IMR-90 (cell line): ENCODE measurements at regions not wholly inside any gene's neighbourhood (a gene's known extent, or its start where the extent isn't known, plus 50 kb on each side); places are given as distances from the start of the nearest gene placed in this dataset.

ENCODE experiments used
- BHLHE40 ChIP-seq: fragments of 150-350 bp; IDR thresholded peaks from 2 replicates; pipeline ENCODE4 v1.6.1; 2016; ENCODE audit warnings: mild to moderate bottlenecking, low read depth, low read length
- FOS ChIP-seq: fragments of 150-350 bp; IDR thresholded peaks from 2 replicates; pipeline ENCODE4 v1.6.1; 2016; ENCODE audit warnings: low read depth, low read length
- POLR2A ChIP-seq: IDR thresholded peaks from 2 replicates; pipeline ENCODE4 v1.6.1; 2012; ENCODE audit warnings: mild to moderate bottlenecking, low read depth, low read length
- RAD21 ChIP-seq: IDR thresholded peaks from 2 replicates; pipeline ENCODE4 v1.6.1; 2012; ENCODE audit warnings: low read length, improper control_type of control experiment
- RCOR1 ChIP-seq: IDR thresholded peaks from 2 replicates; pipeline ENCODE4 v1.6.1; 2012; ENCODE audit warnings: mild to moderate bottlenecking, low read length, improper control_type of control experiment; ENCODE audit not compliant: insufficient replicate concordance
- RFX5 ChIP-seq: IDR thresholded peaks from 2 replicates; pipeline ENCODE4 v1.8.0; 2012; ENCODE audit warnings: low read depth, mild to moderate bottlenecking, low read length, moderate library complexity
- TF ChIP-seq, protein P1 (sequence below): conservative IDR thresholded peaks from 2 replicates; pipeline ENCODE4 v1.5.1; 2012; ENCODE audit warnings: mild to moderate bottlenecking, low read depth, low read length, improper control_type of control experiment
- TF ChIP-seq, protein P2 (sequence below): fragments of 150-350 bp; IDR thresholded peaks from 2 replicates; pipeline ENCODE4 v1.6.1; 2017; ENCODE audit warnings: mild to moderate bottlenecking, antibody characterized with exemption, low read length, low read depth
- TF ChIP-seq, protein P3 (sequence below): fragments of 150-350 bp; IDR thresholded peaks from 2 replicates; pipeline ENCODE4 v1.6.1; 2016; ENCODE audit warnings: low read depth, mild to moderate bottlenecking, low read length, moderate library complexity, borderline replicate concordance

DNA sequence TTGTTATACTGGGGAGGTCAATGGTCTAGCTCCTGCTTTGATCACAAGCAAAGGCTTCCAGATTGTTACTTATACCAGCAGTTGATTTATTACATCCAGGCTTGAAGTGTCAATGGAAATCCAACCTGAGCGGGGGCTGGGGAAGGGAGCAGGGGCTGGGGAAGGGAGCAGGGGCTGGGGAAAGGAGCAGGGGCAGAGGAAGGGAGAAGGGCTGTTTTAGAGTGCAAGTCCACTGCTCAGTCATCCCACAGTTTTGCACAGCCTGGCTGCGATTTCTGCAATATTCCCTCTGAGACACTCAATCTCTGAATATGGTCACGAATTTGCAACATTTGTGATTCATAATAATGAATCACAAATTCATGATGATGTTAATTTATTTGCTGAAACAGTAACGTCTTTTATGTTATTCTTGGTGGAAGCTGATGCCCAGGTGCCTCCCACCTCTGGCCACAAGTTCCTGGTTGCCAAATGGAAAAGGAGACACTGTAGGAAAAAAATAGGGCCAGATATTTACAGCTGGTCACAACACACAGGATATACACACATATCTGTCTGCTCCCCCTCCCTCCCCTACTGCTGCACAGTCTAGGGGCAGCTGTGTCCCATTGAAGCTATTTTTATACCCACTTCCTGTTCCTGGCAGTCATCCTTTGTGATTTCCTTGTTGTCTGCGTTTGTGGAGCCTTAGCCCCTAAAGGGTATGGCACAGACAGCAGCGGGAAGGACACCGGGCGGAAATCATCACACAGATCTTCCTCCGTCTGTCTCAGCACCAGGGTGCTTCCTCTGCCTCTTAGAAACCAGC, 325.1 kb downstream of the GADD45G start:
- TF ChIP-seq POLR2A (no peak), RCOR1 (no peak), RFX5 (no peak), BHLHE40 (no peak), RAD21 (no peak), FOS (no peak)
- TF ChIP-seq, protein P1, sequence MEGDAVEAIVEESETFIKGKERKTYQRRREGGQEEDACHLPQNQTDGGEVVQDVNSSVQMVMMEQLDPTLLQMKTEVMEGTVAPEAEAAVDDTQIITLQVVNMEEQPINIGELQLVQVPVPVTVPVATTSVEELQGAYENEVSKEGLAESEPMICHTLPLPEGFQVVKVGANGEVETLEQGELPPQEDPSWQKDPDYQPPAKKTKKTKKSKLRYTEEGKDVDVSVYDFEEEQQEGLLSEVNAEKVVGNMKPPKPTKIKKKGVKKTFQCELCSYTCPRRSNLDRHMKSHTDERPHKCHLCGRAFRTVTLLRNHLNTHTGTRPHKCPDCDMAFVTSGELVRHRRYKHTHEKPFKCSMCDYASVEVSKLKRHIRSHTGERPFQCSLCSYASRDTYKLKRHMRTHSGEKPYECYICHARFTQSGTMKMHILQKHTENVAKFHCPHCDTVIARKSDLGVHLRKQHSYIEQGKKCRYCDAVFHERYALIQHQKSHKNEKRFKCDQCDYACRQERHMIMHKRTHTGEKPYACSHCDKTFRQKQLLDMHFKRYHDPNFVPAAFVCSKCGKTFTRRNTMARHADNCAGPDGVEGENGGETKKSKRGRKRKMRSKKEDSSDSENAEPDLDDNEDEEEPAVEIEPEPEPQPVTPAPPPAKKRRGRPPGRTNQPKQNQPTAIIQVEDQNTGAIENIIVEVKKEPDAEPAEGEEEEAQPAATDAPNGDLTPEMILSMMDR = no peak
- TF ChIP-seq, protein P2, sequence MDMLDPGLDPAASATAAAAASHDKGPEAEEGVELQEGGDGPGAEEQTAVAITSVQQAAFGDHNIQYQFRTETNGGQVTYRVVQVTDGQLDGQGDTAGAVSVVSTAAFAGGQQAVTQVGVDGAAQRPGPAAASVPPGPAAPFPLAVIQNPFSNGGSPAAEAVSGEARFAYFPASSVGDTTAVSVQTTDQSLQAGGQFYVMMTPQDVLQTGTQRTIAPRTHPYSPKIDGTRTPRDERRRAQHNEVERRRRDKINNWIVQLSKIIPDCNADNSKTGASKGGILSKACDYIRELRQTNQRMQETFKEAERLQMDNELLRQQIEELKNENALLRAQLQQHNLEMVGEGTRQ = no peak
- TF ChIP-seq, protein P3, sequence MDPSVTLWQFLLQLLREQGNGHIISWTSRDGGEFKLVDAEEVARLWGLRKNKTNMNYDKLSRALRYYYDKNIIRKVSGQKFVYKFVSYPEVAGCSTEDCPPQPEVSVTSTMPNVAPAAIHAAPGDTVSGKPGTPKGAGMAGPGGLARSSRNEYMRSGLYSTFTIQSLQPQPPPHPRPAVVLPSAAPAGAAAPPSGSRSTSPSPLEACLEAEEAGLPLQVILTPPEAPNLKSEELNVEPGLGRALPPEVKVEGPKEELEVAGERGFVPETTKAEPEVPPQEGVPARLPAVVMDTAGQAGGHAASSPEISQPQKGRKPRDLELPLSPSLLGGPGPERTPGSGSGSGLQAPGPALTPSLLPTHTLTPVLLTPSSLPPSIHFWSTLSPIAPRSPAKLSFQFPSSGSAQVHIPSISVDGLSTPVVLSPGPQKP = no peak
